ENCODE measurements at regions not wholly inside any gene's neighbourhood (a gene's known extent, or its start where the extent isn't known, plus 50 kb on each side); places are given as distances from the start of the nearest gene placed in this dataset.

DNA sequence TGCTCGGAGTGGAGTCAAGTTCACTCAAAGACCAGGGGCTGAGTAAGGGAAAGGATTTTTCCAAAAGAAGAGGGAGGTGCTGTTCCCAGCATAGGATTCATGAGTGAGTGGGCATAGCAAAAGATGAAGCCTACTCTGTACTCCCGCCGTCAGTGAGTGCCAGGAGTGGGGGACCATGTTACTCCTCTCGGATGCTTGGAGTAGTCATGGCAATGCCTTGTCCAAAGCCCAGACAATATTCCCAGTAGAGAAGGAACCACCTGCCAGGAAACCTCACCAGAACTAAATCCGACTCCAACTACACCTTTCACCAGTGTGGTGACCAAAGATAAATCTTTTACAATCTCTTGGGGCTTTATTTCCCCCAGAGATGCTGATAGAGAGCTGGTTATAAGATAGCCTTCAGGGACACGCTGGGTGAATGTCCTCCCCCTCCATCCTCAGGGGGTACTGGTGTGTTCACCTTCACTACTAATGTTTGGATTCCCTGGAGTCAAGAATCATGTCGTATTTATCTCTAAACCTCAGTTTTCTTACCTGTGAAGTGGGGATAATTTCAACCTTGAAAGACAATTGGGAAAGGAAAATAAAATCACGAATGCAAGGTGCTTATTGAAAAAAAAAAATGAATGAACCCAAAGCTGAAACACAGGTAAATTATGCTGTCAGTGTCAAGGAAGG, 165.2 kb downstream of the NSG2 start:
- no peak for TF ChIP-seq BACH2 (CRISPR knock-in tag; IDR thresholded peaks at IDR 0.05; ENCODE audit: borderline replicate concordance)
- TF ChIP-seq GLIS3 (CRISPR knock-in tag; IDR thresholded peaks at IDR 0.05), result no peak
- no peak for TF ChIP-seq TOX (CRISPR knock-in tag; IDR thresholded peaks at IDR 0.05; ENCODE audit: borderline replicate concordance)
- TF ChIP-seq ZFP3 (CRISPR knock-in tag; IDR thresholded peaks at IDR 0.05), result no peak
- TF ChIP-seq RARB (CRISPR knock-in tag; IDR thresholded peaks at IDR 0.05), result no peak
- no peak for TF ChIP-seq ISL1 (CRISPR knock-in tag; IDR thresholded peaks at IDR 0.05)
- TF ChIP-seq ZNF8 (CRISPR knock-in tag; IDR thresholded peaks at IDR 0.05), result no peak

Data from SK-N-SH treated with all-trans-retinoic acid at 6 μM for 48 hours (cell line).